GM12873 (cell line): ENCODE measurements at regions not wholly inside any gene's neighbourhood (a gene's known extent, or its start where the extent isn't known, plus 50 kb on each side); places are given as distances from the start of the nearest gene placed in this dataset.

Source experiments
- CTCF ChIP-seq: IDR thresholded peaks from 2 replicates; pipeline ENCODE4 v1.5.1; 2012; ENCODE audit warnings: low read depth, mild to moderate bottlenecking, moderate library complexity, low read length, control low read depth; ENCODE audit not compliant: insufficient read depth; ENCODE audit errors: missing control alignments

GRCh38 chr6:22062807-22063408 is 233.9 kb downstream of the PRL start:
- no peak for TF ChIP-seq CTCF

- no peak for TF ChIP-seq CTCF
Observed at GRCh38 chr6:22064558-22064957, 232.3 kb downstream of the PRL start.

DNA sequence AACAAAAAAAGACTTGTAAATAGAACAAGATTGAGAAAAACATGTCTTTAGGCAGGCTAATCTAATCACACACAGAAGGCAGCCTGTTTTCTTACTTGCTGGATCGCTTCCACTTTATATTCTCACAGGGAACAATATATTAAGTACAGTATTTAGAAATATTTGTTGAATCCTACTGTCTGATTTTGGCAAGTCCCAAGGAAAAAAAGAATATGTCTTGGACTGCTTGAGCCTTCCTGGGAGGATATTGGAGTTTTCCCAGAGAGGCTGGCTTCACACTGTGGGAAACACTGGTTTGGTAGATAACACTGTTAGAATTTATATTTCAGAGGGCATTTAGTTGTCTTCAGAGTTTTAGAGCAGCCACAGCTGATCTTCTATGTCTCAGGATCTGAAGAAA is 229.7 kb downstream of the PRL start:
- TF ChIP-seq CTCF = no peak

DNA sequence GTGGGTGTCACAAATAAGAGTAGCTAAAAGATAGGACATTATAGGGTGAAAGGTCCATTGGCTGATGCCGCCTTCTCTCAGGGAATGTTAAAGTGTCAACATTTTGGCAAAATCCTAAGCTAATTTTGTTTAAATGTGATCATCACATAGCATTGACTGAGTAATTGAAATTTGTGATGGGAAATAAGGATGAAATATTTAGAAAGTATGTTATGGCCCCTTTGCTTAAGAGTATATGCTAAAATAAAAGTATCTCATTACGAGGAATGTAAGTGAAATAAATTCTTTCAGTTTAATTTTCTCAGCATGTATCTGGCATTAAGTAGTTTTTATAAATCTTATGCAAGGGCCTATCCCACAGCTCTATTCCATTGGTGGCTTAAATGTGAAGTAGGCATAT is 229.2 kb downstream of the PRL start:
- no peak for TF ChIP-seq CTCF

GRCh38 chr6:22068561-22069305 is 228.1 kb downstream of the PRL start:
- TF ChIP-seq CTCF = no peak

- no peak for TF ChIP-seq CTCF
Observed at GRCh38 chr6:22069306-22069800, 227.5 kb downstream of the PRL start.

- TF ChIP-seq CTCF = no peak
Observed at GRCh38 chr6:22071270-22072041, 225.4 kb downstream of the PRL start.
